ENCODE measurements at regions not wholly inside any gene's neighbourhood (a gene's known extent, or its start where the extent isn't known, plus 50 kb on each side); places are given as distances from the start of the nearest gene placed in this dataset.

- TF ChIP-seq CTCF (IDR thresholded peaks at IDR 0.05; ENCODE audit: low read depth, low read length) (no peak), EZH2phosphoT487 (IDR thresholded peaks at IDR 0.05; ENCODE audit: low read depth) (no peak)
Measured at GRCh38 chr2:17388798-17389197, 129.4 kb downstream of the RAD51AP2 start.
